ENCODE measurements at regions not wholly inside any gene's neighbourhood (a gene's known extent, or its start where the extent isn't known, plus 50 kb on each side); places are given as distances from the start of the nearest gene placed in this dataset.

DNA sequence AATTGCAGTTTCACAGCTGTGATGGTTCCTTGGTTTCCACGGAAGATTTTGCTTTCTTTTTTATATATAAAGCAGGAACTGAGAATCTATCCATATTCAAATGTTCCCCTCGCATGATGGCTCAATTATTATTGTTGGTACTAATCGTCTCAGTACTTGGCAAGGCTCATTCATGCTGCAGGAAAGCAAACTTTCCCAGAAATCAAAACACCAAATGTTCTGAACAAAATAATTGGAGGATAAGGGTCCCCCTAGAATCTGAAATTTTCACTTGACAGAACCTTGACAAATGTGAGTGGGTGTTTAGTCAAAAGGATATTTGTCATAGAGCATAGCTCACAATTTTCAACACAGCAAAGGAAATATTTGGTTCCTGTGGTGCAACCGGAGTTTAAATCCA is 1598.6 kb upstream of the PCDH7 start:
- TF ChIP-seq, protein P1, sequence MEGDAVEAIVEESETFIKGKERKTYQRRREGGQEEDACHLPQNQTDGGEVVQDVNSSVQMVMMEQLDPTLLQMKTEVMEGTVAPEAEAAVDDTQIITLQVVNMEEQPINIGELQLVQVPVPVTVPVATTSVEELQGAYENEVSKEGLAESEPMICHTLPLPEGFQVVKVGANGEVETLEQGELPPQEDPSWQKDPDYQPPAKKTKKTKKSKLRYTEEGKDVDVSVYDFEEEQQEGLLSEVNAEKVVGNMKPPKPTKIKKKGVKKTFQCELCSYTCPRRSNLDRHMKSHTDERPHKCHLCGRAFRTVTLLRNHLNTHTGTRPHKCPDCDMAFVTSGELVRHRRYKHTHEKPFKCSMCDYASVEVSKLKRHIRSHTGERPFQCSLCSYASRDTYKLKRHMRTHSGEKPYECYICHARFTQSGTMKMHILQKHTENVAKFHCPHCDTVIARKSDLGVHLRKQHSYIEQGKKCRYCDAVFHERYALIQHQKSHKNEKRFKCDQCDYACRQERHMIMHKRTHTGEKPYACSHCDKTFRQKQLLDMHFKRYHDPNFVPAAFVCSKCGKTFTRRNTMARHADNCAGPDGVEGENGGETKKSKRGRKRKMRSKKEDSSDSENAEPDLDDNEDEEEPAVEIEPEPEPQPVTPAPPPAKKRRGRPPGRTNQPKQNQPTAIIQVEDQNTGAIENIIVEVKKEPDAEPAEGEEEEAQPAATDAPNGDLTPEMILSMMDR (IDR thresholded peaks at IDR 0.05) = no peak
- TF ChIP-seq POLR2A (IDR thresholded peaks at IDR 0.05) = no peak
